Gastroesophageal sphincter (tissue), 3 donors: ENCODE measurements at regions not wholly inside any gene's neighbourhood (a gene's known extent, or its start where the extent isn't known, plus 50 kb on each side); places are given as distances from the start of the nearest gene placed in this dataset.

ENCODE experiments used
- CTCF ChIP-seq, 4 experiments: fragments of 200-600 bp in 2 of 4; fragments of 450-650 bp in 2 of 4; sonication (generic) in 1 of 4; IDR thresholded peaks; one replicate each; pipeline ENCODE4 v1.5.1; 2017 to 2019; ENCODE audit warnings: antibody characterized with exemption in 4 of 4, mild to moderate bottlenecking in 2 of 4, moderate library complexity in 2 of 4
- EP300 ChIP-seq: sonication (generic); formaldehyde crosslinking; IDR thresholded peaks from one replicate; pipeline ENCODE4 v1.6.1; 2017; ENCODE audit warnings: antibody characterized with exemption, mild to moderate bottlenecking
- POLR2A ChIP-seq, 2 donors: fragments of 450-650 bp; IDR thresholded peaks; one replicate each; pipeline ENCODE4 v1.6.1; 2017; ENCODE audit warnings: antibody characterized with exemption in 2 of 2, mild to moderate bottlenecking in 2 of 2, moderate library complexity in 1 of 2
- POLR2AphosphoS5 ChIP-seq: sonication (generic); formaldehyde crosslinking; IDR thresholded peaks from one replicate; pipeline ENCODE4 v1.6.1; 2017; ENCODE audit warnings: antibody characterized with exemption

GRCh38 chr2:240204431-240205276 lies 64.2 kb upstream of the OTOS start:
- TF ChIP-seq CTCF (IDR thresholded peaks at IDR 0.05) (no peak), EP300 (no peak), POLR2A (IDR thresholded peaks at IDR 0.05) (no peak), POLR2AphosphoS5 (no peak)
